Testis (tissue), 2 donors: ENCODE measurements at regions not wholly inside any gene's neighbourhood (a gene's known extent, or its start where the extent isn't known, plus 50 kb on each side); places are given as distances from the start of the nearest gene placed in this dataset.

Experiments used
- DNase-seq: peaks from one replicate; pipeline ENCODE4 v3.0.0-alpha.2; 2019
- H3K27ac ChIP-seq, 2 donors: fragments of 200-600 bp; sonication (generic); one replicate each; pipeline ENCODE4 v1.5.1; 2019
- H3K27me3 ChIP-seq: fragments of 200-600 bp; sonication (generic); one replicate; pipeline ENCODE4 v1.5.1; 2019
- H3K36me3 ChIP-seq: fragments of 200-600 bp; sonication (generic); one replicate; pipeline ENCODE4 v1.5.1; 2017; ENCODE audit warnings: low read depth; ENCODE audit errors: missing control alignments
- H3K4me1 ChIP-seq: fragments of 200-600 bp; sonication (generic); one replicate; pipeline ENCODE4 v1.5.1; 2019
- H3K4me3 ChIP-seq, 2 donors: fragments of 200-600 bp; sonication (generic); one replicate each; pipeline ENCODE4 v1.5.1; 2017 to 2019
- H3K9me3 ChIP-seq: fragments of 200-600 bp; sonication (generic); one replicate; pipeline ENCODE4 v1.5.1; 2017
- POLR2A ChIP-seq: fragments of 450-650 bp; IDR thresholded peaks from one replicate; pipeline ENCODE4 v1.6.1; 2017; ENCODE audit warnings: antibody characterized with exemption, mild to moderate bottlenecking, moderate library complexity
- WGBS, 2 donors: methylation state at CpG; one replicate each; pipeline ENCODE4 v1.1.5; 2018; 5-methylcytosine and 5-hydroxymethylcytosine counted together
- intact Hi-C: fragments of 100-400 bp; cut with DNase I; formaldehyde crosslinking; loops from one replicate; pipeline ENCODE4 v1.15.1; 2023; ENCODE audit warnings: low total_unique reads
- TF ChIP-seq, protein P1 (sequence below), 3 experiments: fragments of 450-650 bp in 2 of 3; fragments of 200-600 bp in 1 of 3; sonication (generic) in 1 of 3; IDR thresholded peaks; one replicate each; pipeline ENCODE4 v1.5.1; 2016 to 2019; ENCODE audit warnings: antibody characterized with exemption in 3 of 3, mild to moderate bottlenecking in 2 of 3, moderate library complexity in 1 of 3

DNA sequence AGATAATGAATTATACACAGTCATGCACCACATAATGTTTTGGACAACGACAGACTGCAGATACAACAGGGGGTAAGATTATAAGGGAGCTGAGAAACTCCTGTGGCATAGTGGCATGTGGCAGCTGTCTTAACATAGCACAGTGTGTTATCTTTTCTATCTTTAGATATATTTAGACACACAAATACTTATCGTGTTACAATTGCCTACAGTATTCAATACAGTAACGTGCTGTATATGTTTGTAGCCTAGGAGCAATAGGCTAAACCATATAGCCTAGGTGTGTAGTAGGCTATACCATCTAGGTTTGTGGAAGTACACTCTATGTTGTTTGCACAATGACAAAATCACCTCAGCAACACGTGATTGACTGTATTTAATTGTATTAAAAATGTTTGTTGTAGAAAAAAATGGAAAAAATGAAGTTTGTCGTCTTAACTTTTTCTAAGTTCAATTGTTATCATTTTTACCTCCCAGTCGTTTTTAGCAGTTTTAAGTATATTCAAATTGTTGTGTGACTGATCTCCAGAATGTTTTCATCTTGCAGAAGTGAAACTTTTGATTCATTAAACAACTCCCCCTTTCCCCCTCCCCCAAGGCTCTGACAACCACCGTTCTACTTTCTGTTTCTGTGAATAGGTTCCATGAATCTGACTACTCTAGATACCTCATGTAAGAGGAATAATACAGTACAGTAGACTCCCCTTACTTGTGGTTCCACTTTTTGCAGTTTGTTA is 351.0 kb upstream of the B3GALT2 start:
- WGBS, 2 donors, result 78 to 86% methylated on average over 7 of the region's 7 CpGs
- H3K27ac ChIP-seq, result no peak overlapping the region
- no peaks in the 10 kb centered on the region for H3K27me3 ChIP-seq
- DNase-seq, result no peak
- H3K36me3 ChIP-seq, result no peaks in the 10 kb centered on the region
- intact Hi-C loops, result no loop called here
- no peak overlapping the region for H3K4me3 ChIP-seq
- no peaks in the 10 kb centered on the region for H3K4me1 ChIP-seq
- TF ChIP-seq, protein P1, sequence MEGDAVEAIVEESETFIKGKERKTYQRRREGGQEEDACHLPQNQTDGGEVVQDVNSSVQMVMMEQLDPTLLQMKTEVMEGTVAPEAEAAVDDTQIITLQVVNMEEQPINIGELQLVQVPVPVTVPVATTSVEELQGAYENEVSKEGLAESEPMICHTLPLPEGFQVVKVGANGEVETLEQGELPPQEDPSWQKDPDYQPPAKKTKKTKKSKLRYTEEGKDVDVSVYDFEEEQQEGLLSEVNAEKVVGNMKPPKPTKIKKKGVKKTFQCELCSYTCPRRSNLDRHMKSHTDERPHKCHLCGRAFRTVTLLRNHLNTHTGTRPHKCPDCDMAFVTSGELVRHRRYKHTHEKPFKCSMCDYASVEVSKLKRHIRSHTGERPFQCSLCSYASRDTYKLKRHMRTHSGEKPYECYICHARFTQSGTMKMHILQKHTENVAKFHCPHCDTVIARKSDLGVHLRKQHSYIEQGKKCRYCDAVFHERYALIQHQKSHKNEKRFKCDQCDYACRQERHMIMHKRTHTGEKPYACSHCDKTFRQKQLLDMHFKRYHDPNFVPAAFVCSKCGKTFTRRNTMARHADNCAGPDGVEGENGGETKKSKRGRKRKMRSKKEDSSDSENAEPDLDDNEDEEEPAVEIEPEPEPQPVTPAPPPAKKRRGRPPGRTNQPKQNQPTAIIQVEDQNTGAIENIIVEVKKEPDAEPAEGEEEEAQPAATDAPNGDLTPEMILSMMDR (IDR thresholded peaks at IDR 0.05), result no peak
- no peak for TF ChIP-seq POLR2A
- no peaks in the 10 kb centered on the region for H3K9me3 ChIP-seq

DNA sequence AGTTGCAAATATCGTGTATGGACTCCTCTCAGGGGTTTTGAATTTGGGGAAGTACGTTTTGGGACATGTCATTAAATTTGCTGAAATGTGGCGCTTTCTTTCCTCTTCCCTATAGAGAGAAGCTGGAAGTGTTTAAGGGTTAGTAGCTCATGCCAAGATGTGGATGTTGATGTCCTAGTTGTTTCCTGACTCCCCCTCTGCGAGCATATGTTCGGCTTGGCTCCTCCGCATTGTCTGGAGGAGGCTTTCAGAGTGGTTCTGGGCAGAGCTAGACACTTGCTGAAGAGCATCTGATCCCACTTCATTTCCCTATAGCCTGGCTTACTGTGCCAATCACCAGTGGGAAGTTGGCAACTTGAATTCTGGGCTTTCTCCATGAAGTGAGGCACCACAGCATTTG is 347.4 kb upstream of the B3GALT2 start:
- H3K4me3 ChIP-seq, result no peak overlapping the region
- H3K9me3 ChIP-seq, result no peaks in the 10 kb centered on the region
- H3K36me3 ChIP-seq, result no peaks in the 10 kb centered on the region
- 52 to 58% methylated on average over 6 of the region's 6 CpGs for WGBS, 2 donors
- no peaks in the 10 kb centered on the region for H3K27me3 ChIP-seq
- no peak for DNase-seq
- H3K27ac ChIP-seq, result no peak overlapping the region
- intact Hi-C loops, result no loop called here
- H3K4me1 ChIP-seq, result no peaks in the 10 kb centered on the region
- TF ChIP-seq, protein P1 (IDR thresholded peaks at IDR 0.05), result no peak
- TF ChIP-seq POLR2A, result no peak

DNA sequence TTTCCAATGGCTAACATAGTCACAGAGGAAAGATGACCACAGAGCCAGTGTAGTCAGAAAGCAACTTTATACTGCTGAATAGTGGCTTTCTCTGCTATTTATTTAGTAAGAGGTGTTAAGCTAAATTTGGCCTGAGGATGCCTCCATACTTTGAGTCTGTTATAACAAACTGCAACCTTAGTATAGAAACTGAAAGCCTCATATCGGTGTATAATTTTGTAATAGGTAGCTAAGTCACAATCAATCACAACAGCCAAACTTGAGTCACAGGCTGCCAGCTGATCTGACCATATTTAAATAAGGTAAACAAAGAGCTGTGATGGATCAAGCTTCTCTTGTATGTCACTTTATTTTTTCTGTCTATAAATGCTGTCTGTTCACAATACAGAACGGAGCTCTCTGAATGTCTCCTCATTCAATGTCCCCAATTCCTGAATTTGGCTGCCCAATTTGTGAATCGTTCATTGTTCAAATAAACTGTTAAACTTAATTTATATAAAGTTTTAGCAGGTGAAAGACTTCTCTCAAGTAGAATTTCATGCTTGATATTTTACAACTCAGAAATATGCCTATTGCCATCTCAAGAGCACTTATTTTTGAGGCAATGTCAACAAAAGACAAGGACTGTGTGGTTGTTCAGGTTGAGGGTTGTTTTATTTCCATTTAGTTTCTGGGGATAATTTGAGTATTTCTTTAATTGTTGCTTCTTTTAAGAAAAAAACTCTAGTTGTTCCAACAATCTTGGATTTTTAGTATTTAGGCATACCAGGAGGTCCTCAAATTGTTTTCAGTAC is 339.7 kb upstream of the B3GALT2 start:
- no peaks in the 10 kb centered on the region for H3K36me3 ChIP-seq
- no peaks in the 10 kb centered on the region for H3K9me3 ChIP-seq
- H3K27ac ChIP-seq, result no peak overlapping the region
- no peaks in the 10 kb centered on the region for H3K27me3 ChIP-seq
- TF ChIP-seq, protein P1 (IDR thresholded peaks at IDR 0.05), result no peak
- TF ChIP-seq POLR2A, result no peak
- no peak overlapping the region for H3K4me3 ChIP-seq
- DNase-seq, result no peak
- intact Hi-C loops, result no loop called here
- H3K4me1 ChIP-seq, result no peaks in the 10 kb centered on the region
- 90 to 94% methylated on average over 3 of the region's 3 CpGs for WGBS, 2 donors

DNA sequence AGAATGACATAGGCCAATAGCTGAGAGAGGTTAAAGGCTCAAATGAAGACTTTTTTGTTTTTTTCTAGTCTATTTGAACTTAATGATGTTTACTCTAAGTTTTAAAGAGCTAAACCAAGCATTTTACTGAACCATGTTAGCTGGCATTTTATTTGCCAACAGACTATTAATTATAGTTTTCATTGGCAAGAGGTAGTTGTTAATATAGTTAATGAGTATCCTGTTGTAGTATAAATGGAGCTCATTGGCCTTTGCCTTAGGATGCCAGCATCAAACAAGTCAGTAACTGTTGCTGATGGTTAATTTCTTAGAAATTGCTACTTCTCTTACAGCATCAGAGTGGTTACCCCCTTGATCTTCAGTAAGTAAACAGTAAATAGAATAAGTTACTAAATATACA is 339.0 kb upstream of the B3GALT2 start:
- H3K4me1 ChIP-seq, result no peaks in the 10 kb centered on the region
- no peak for DNase-seq
- H3K27ac ChIP-seq, result no peak overlapping the region
- H3K4me3 ChIP-seq, result no peak overlapping the region
- no peaks in the 10 kb centered on the region for H3K9me3 ChIP-seq
- TF ChIP-seq, protein P1 (IDR thresholded peaks at IDR 0.05), result no peak
- TF ChIP-seq POLR2A, result no peak
- no peaks in the 10 kb centered on the region for H3K36me3 ChIP-seq
- H3K27me3 ChIP-seq, result no peaks in the 10 kb centered on the region
- intact Hi-C loops, result no loop called here
